K562 (cell line): ENCODE measurements at regions not wholly inside any gene's neighbourhood (a gene's known extent, or its start where the extent isn't known, plus 50 kb on each side); places are given as distances from the start of the nearest gene placed in this dataset.

Experiments used
- ATAC-seq: fragments of 200-7000 bp; cut with Tn5 transposase; 3 replicates; pipeline ENCODE4 v1.9.1; 2020; ENCODE audit warnings: moderate library complexity
- BruUV-seq: library from RNA; stranded (reverse); fragments of 400-500 nt; replicated peaks from 2 replicates; lab custom pipeline; 2021; lab: Mats Ljungman, UMichigan
- CTCF ChIA-PET: fragments of 300-600 bp; formaldehyde crosslinking; extraction: SDS; loops from one replicate; lab custom pipeline; 2021; ENCODE audit warnings: low intra/inter-chr PET ratio; lab: Yijun Ruan, JAX
- POLR2A ChIA-PET: fragments of 300-600, 350-650 bp; sonication (Branson Sonifier 250); formaldehyde crosslinking; extraction: SDS; loops from one replicate; lab custom pipeline; 2021; ENCODE audit warnings: antibody characterized with exemption, inconsistent platforms; lab: Yijun Ruan, JAX
- DNase-seq, 4 experiments: peaks; one replicate each; pipeline versions ENCODE4 v3.0.0 to v3.0.0-alpha.2; 2011 to 2018; ENCODE audit warnings: low spot score in 3 of 4, mixed read lengths in 3 of 4; ENCODE audit errors: extremely low read depth in 1 of 4
- FAIRE-seq: peaks from 2 replicates; lab custom pipeline; 2011; peaks lifted over from hg19 to GRCh38; lab: Jason Lieb, UNC
- H2AFZ ChIP-seq: 2 replicates; pipeline ENCODE4 v1.6.0; 2011; ENCODE audit warnings: low read depth, low read length, control low read depth, inconsistent platforms
- H3K27ac ChIP-seq: fragments of 200-600 bp; 3 replicates; pipeline ENCODE4 v1.8.0; 2011; ENCODE audit warnings: low read depth, mild to moderate bottlenecking, control low read depth, inconsistent platforms, low read length, moderate library complexity, mixed read lengths; ENCODE audit errors: extremely low read depth
- H3K27me3 ChIP-seq, 2 experiments: fragments of 300-600 bp in 1 of 2; 2 replicates in 1 of 2; 3 replicates in 1 of 2; pipeline versions ENCODE4 v1.6.0 to v1.8.0; 2011; ENCODE audit warnings: inconsistent platforms in 2 of 2, low read length in 2 of 2, mild to moderate bottlenecking in 1 of 2, mixed read lengths in 1 of 2, moderate library complexity in 1 of 2; ENCODE audit not compliant: control insufficient read depth in 2 of 2, insufficient read depth in 2 of 2
- H3K36me3 ChIP-seq: fragments of 300-600 bp; 3 replicates; pipeline ENCODE4 v1.8.0; 2011; ENCODE audit warnings: mild to moderate bottlenecking, low read length, inconsistent platforms; ENCODE audit not compliant: control insufficient read depth, insufficient read depth
- H3K4me1 ChIP-seq, 2 experiments: fragments of 200-600 bp in 1 of 2; replicated peaks in 1 of 2; 2 replicates in 1 of 2; 3 replicates in 1 of 2; pipeline versions ENCODE4 v1.5.1 to v1.8.0; 2011; ENCODE audit warnings: inconsistent platforms in 2 of 2, low read length in 2 of 2, mild to moderate bottlenecking in 1 of 2, mixed read lengths in 1 of 2, moderate library complexity in 1 of 2; ENCODE audit not compliant: control insufficient read depth in 2 of 2, insufficient read depth in 2 of 2
- H3K4me2 ChIP-seq: 2 replicates; pipeline ENCODE4 v1.6.1; 2011; ENCODE audit warnings: low read length, control low read depth, inconsistent platforms, mixed read lengths; ENCODE audit not compliant: insufficient read depth
- H3K4me3 ChIP-seq: fragments of 200-600 bp; sonication (generic), shearing (Covaris generic); 2 replicates; pipeline ENCODE4 v1.5.1; 2016; ENCODE audit warnings: control low read depth, inconsistent platforms
- H3K79me2 ChIP-seq: fragments of 200-600 bp; 3 replicates; pipeline ENCODE4 v1.8.0; 2011; ENCODE audit warnings: low read length, inconsistent platforms; ENCODE audit not compliant: control insufficient read depth, insufficient read depth
- H3K9ac ChIP-seq, 2 experiments: 2 replicates each; pipeline versions ENCODE4 v1.6.0 to v1.6.1; 2011; ENCODE audit warnings: low read depth in 2 of 2, low read length in 2 of 2, control low read depth in 1 of 2, inconsistent platforms in 1 of 2, mild to moderate bottlenecking in 1 of 2, mixed read lengths in 1 of 2; ENCODE audit not compliant: insufficient read depth in 1 of 2
- H3K9me1 ChIP-seq: one replicate; pipeline ENCODE4 v1.6.0; 2011; ENCODE audit warnings: inconsistent platforms, mild to moderate bottlenecking, low read length, moderate library complexity; ENCODE audit not compliant: control insufficient read depth, insufficient read depth
- H3K9me3 ChIP-seq: replicated peaks from 2 replicates; pipeline ENCODE4 v1.5.1; 2011; ENCODE audit warnings: low read depth, low read length, inconsistent platforms; ENCODE audit not compliant: control insufficient read depth, insufficient read depth
- H4K20me1 ChIP-seq: replicated peaks from 2 replicates; pipeline ENCODE4 v1.6.1; 2011; ENCODE audit warnings: low read length, inconsistent platforms, mixed read lengths; ENCODE audit not compliant: control insufficient read depth, insufficient read depth
- DIDO1 ChIP-seq: fragments of 450-650 bp; IDR thresholded peaks from 2 replicates; pipeline ENCODE4 v1.6.1; 2016; ENCODE audit warnings: low read depth, missing biosample characterization, missing genetic modification characterization
- MXD1 ChIP-seq: fragments of 250-450 bp; sonication (Bioruptor Pico); IDR thresholded peaks from 2 replicates; pipeline ENCODE4 v1.8.0; 2021; ENCODE audit warnings: borderline replicate concordance, mild to moderate bottlenecking, moderate library complexity; ENCODE audit not compliant: poor library complexity, severe bottlenecking
- PTBP1 ChIP-seq: fragments of 200-400 bp; formaldehyde crosslinking; IDR thresholded peaks from 2 replicates; pipeline ENCODE4 v1.6.1; 2017; ENCODE audit warnings: low read depth, low read length
- SMC3 ChIP-seq: conservative IDR thresholded peaks from 2 replicates; pipeline ENCODE4 v1.6.1; 2011; ENCODE audit warnings: low read depth, low read length, improper control_type of control experiment; ENCODE audit not compliant: insufficient read depth
- WGBS: fragments of 100-300 bp; shearing (Covaris generic); methylation state at CpG from one replicate; pipeline ENCODE4 v1.1.6; 2016; ENCODE audit warnings: low coverage, mixed read lengths; ENCODE audit not compliant: insufficient coverage; ENCODE audit errors: missing lambda C conversion rate; 5-methylcytosine and 5-hydroxymethylcytosine counted together
- in situ Hi-C: fragments of 300-500 bp; cut with MboI; formaldehyde crosslinking; loops from 4 replicates; pipeline ENCODE4 v1.15.0; 2018; ENCODE audit warnings: inconsistent platforms, mixed read lengths
- intact Hi-C: fragments of 100-400 bp; cut with micrococcal nuclease; formaldehyde crosslinking; loops from 2 replicates; pipeline ENCODE4 v1.14.2; 2022
- TF ChIP-seq, protein P1 (sequence below): fragments of 450-650 bp; IDR thresholded peaks from 2 replicates; pipeline ENCODE4 v1.6.1; 2016; ENCODE audit warnings: low read depth
- TF ChIP-seq, protein P2 (sequence below): fragments of 250-450 bp; sonication (Bioruptor Pico); IDR thresholded peaks from 2 replicates; pipeline ENCODE4 v1.4.0; 2020

- Histone ChIP-seq H3K4me2 (no peak overlapping the region), H3K4me3 (no peak overlapping the region), H3K79me2 (no peaks in the 10 kb centered on the region)
- no peak for TF ChIP-seq MXD1 (CRISPR knock-in tag)
- TF ChIP-seq SMC3 = no peak
- no peak for TF ChIP-seq DIDO1 (tag)
- TF ChIP-seq PTBP1 = no peak
- TF ChIP-seq, all 486 proteins: peak for 0
- Histone ChIP-seq H3K4me1 (no peaks in the 10 kb centered on the region), H3K9me3 (no peaks in the 10 kb centered on the region), H3K36me3 (no peaks in the 10 kb centered on the region), H2AFZ (no peak overlapping the region), H3K27ac (no peak overlapping the region), H4K20me1 (no peaks in the 10 kb centered on the region), H3K9ac (no peak overlapping the region), H3K27me3 (no peaks in the 10 kb centered on the region; a peak in 1 of 5 replicates), H3K9me1 (no peaks in the 10 kb centered on the region)
- intact Hi-C loops (no loop called here), in situ Hi-C loops (no loop called here)
- WGBS = 0% methylated on average over 2 of the region's 2 CpGs
- CTCF ChIA-PET = no interaction called here
- no TSS peak for BruUV-seq
- ATAC-seq (no peak), FAIRE-seq (no peak), DNase-seq (no peak)
- POLR2A ChIA-PET = no interaction called here
Observed at GRCh38 chr10:111156754-111157153, 79.9 kb downstream of the ADRA2A start.

DNA sequence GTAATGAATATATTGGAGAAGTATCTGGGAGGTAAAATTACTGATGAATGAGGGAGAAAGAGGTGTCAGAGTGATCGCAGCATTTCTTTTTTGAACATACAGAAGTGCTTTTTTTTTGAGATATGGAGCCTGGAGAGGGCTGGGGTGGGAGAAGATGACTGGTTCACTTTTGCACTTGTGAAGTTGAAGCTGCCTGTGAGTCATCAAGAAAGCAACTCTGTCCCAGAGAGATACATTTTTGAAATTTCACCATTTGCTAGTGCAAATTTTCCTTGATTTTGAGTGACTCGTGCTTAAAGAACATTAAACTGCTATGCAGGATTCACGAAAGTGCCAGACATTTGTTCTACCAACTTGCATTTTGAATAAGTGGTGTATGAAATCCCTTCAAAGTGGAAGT lies 81.8 kb downstream of the ADRA2A start:
- Histone ChIP-seq H2AFZ (no peak overlapping the region), H3K79me2 (no peaks in the 10 kb centered on the region), H3K9ac (no peak overlapping the region), H4K20me1 (no peaks in the 10 kb centered on the region), H3K27me3 (no peaks in the 10 kb centered on the region; a peak in 1 of 5 replicates), H3K27ac (no peak overlapping the region), H3K9me3 (no peaks in the 10 kb centered on the region), H3K4me1 (no peaks in the 10 kb centered on the region), H3K9me1 (no peaks in the 10 kb centered on the region), H3K36me3 (no peaks in the 10 kb centered on the region), H3K4me3 (no peak overlapping the region), H3K4me2 (no peak overlapping the region)
- intact Hi-C loops = no loop called here
- DNase-seq = no peak
- ChIA-PET CTCF (no interaction called here), POLR2A (no interaction called here)
- BruUV-seq = no TSS peak
- WGBS = 5% methylated on average over 3 of the region's 3 CpGs
- FAIRE-seq = no peak
- in situ Hi-C loops = no loop called here
- ATAC-seq = no peak
- TF ChIP-seq, protein P1, sequence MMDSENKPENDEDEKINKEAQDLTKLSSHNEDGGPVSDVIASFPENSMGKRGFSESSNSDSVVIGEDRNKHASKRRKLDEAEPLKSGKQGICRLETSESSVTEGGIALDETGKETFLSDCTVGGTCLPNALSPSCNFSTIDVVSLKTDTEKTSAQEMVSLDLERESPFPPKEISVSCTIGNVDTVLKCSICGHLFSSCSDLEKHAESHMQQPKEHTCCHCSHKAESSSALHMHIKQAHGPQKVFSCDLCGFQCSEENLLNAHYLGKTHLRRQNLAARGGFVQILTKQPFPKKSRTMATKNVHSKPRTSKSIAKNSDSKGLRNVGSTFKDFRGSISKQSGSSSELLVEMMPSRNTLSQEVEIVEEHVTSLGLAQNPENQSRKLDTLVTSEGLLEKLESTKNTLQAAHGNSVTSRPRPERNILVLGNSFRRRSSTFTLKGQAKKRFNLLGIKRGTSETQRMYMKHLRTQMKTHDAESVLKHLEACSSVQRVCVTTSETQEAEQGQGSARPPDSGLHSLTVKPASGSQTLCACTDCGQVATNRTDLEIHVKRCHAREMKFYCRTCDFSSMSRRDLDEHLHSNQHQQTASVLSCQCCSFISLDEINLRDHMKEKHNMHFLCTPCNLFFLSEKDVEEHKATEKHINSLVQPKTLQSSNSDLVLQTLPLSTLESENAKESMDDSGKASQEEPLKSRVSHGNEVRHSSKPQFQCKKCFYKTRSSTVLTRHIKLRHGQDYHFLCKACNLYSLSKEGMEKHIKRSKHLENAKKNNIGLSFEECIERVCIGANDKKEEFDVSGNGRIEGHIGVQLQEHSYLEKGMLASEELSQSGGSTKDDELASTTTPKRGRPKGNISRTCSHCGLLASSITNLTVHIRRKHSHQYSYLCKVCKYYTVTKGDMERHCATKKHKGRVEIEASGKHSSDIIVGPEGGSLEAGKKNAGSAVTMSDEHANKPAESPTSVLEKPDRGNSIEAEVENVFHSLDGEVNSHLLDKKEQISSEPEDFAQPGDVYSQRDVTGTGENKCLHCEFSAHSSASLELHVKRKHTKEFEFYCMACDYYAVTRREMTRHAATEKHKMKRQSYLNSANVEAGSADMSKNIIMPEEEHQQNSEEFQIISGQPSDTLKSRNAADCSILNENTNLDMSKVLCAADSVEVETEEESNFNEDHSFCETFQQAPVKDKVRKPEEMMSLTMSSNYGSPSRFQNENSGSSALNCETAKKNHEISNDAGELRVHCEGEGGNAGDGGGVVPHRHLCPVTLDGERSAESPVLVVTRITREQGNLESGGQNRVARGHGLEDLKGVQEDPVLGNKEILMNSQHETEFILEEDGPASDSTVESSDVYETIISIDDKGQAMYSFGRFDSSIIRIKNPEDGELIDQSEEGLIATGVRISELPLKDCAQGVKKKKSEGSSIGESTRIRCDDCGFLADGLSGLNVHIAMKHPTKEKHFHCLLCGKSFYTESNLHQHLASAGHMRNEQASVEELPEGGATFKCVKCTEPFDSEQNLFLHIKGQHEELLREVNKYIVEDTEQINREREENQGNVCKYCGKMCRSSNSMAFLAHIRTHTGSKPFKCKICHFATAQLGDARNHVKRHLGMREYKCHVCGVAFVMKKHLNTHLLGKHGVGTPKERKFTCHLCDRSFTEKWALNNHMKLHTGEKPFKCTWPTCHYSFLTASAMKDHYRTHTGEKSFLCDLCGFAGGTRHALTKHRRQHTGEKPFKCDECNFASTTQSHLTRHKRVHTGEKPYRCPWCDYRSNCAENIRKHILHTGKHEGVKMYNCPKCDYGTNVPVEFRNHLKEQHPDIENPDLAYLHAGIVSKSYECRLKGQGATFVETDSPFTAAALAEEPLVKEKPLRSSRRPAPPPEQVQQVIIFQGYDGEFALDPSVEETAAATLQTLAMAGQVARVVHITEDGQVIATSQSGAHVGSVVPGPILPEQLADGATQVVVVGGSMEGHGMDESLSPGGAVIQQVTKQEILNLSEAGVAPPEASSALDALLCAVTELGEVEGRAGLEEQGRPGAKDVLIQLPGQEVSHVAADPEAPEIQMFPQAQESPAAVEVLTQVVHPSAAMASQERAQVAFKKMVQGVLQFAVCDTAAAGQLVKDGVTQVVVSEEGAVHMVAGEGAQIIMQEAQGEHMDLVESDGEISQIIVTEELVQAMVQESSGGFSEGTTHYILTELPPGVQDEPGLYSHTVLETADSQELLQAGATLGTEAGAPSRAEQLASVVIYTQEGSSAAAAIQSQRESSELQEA = no peak
- TF ChIP-seq, protein P2, sequence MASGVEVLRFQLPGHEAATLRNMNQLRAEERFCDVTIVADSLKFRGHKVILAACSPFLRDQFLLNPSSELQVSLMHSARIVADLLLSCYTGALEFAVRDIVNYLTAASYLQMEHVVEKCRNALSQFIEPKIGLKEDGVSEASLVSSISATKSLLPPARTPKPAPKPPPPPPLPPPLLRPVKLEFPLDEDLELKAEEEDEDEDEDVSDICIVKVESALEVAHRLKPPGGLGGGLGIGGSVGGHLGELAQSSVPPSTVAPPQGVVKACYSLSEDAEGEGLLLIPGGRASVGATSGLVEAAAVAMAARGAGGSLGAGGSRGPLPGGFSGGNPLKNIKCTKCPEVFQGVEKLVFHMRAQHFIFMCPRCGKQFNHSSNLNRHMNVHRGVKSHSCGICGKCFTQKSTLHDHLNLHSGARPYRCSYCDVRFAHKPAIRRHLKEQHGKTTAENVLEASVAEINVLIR (CRISPR knock-in tag) = no peak
